GM18907 (cell line): ENCODE measurements at regions not wholly inside any gene's neighbourhood (a gene's known extent, or its start where the extent isn't known, plus 50 kb on each side); places are given as distances from the start of the nearest gene placed in this dataset.
A peak's percentile ranks its signal among the peaks of the same experiment; 100 is the strongest.
"Not testable (repeated sequence)": the region's sequence is repeated elsewhere in the genome, so short reads cannot be mapped to it uniquely, and the experiment has no call there.

ENCODE experiments used
- ATAC-seq: cut with Tn5 transposase; IDR thresholded peaks from one replicate; pipeline ENCODE4 v1.9.1; 2021; ENCODE audit warnings: mild to moderate bottlenecking, moderate library complexity; ENCODE audit not compliant: unreplicated experiment

DNA sequence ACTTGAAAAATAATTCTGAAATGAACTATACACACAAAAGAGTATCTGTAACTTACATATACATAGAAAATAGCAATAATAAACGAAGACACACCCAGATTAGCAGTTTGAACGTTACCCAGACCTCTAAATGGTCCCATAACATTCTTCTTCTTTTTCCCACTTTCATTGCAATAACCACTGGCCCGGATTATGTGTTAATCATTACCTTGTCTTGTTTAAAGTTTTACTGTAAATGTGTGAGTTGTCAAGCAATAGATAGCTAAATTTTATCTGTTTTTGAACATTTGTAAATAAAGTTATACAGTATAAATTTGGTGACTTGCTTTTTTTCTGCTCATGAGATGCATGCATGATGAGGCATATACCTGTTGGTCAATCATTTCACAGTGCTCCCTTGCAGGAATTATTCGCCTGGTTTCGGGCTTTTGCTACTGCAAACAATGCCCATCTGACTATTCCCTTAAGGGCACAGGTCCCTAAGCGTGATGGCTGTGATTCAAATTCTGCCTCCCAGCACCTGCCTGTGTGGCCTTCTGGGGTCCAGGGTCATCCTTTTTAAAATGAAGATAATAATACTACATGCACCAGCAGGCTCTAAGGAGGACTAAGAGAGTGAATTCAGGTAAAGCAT lies 66.1 kb downstream of the GADD45G start:
- no peak for ATAC-seq

DNA sequence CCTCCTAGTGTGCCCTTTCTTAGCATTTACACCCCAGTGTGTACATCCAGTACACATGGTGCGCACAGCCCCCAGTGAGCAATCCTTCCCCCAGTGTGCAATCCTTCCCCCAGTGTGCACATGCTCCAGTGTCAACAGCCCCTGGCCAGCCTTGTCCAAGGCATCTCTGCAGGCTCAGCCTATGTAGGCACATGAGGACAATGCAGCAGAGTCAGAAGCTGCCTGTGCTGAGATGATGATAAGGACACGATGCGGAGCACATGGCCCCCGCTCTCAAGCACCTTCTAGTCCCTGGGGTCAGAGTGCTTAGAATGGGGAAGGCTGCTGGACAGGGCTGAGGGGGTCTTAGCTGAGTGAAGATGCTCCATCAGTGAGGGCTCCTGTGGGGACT lies 69.8 kb downstream of the GADD45G start:
- no peak for ATAC-seq

DNA sequence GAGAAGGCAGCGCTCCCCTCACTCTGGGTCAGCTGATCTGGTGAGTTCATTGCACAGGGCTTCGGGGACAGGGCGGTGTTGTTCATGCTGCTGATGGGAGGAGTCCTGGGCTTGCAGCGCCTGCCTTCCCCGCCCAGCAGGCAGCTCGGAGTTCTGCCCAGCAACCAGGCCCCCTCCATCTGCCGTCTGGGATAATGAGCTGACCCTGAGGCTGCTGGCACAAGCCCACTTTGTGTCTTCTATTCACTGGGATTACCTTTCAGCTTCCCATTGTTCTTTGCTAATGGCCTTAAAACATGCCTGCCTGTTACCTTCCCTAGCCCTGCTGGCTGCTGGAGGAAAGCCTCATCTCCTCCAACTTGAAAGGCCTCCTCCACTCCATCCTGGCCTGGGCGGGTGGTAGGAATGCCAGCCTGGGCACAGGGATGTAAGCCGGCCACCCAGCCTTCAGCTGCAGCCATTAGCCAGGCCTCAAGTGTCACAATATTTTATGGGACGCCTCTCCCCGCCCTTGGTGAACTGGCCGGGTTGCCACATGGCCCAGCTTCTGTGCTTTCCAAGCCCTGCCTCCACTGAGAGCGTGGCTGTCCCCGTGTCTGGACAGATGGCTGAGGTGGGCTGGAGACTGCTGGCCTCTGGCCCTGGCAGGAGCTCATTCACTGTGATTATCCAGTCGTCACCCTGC lies 70.4 kb downstream of the GADD45G start:
- ATAC-seq = no peak

DNA sequence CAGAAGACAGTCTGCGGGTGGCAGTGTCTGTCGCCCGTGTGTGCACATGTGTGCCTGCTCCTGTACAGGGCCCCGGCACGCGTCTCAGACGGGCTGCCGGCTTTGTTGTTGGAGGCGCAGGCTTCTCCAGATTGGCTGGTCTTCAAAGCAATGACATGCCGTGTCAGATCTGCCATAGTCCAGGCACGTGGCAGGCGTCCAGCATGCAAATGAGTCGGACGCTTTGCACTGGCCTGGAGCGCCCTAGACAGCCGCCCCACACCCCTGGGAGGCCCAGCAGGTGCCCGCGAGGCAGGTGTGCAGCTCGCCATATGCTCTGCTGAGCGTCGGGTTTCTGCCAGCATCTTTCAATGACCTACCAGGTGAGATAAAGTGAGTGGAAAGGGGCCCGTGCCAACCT lies 71.5 kb downstream of the GADD45G start:
- ATAC-seq = no peak

DNA sequence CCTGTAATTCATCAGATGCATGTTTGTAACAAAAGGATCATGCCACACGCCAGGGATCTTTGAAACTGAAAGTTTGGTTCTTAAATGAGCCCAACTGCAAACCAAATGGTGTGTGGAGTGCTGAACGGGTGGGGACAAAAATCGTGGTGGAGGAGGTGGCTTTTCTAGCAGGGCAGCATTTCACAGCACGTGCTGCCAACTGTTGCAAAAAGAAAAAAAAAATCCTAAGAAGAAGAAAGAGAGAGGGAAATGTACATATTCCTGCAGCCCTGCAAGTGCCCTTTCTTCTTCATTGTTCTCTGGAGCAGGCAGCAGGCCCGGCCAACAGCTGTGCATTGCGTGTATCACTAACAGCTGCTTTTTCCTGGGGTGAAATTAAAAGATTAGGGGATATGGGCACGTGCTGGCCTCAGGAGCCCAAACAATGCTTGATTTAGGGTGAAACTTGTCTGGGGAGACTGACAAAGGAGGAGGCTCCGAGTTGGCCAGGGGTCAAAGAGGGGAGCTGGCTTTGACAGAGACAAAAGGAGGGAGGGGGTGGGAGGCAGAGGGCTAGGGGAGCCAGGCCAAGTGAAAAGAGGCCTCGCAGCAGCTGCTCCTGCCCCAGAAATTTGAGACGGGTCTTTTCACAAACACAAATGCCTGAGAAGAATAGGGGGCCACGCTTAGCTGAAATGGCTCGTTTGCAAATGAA lies 73.0 kb downstream of the GADD45G start:
- ATAC-seq = no peak

DNA sequence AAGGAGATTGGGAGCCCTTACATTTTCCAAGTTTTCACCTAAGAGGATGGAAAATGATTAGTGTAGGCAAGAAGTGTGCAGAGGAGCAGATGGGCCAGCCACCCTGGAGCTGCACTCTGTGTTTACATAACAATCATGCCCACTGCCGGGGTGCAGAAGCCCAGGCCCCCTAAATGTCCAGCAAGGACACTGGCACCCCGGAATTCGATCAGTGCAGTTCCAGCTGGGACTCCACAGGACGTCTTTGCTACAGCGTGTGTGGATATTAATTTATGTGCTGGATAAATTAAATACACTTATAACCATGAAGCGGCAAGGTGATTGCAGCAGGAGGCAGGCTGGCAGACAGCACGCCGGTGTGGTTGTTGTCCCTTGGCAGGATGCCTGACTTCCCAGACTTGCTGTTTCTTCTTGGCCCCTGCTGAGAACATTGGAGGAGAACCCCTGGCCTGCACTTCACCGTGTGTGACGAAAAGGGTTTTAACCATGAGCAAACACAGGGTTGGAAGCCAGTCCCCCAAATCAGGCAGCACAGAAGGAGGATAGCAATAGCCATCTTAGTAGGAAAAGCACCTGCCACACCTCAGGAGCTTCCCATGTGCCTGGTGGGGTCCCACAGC lies 73.7 kb downstream of the GADD45G start:
- ATAC-seq = no peak

DNA sequence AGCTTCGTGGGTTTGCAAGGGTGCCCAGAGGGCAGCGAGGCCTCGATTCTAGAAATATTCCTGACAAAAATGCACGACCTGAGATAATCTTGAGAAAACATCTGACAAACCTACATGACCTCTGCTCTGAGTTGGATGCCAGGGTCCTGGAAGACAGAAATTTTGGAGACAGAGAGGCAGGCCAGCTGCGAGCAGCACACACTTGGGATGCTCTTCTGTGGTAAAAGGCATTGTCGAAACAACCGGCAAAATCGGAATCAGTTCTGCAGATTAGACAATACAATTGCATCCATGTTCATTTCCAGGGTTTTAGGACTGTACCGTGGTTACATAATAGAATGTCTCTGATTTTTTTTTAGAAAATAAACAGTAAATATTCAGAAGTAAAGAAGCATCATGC lies 74.2 kb downstream of the GADD45G start:
- no peak for ATAC-seq

DNA sequence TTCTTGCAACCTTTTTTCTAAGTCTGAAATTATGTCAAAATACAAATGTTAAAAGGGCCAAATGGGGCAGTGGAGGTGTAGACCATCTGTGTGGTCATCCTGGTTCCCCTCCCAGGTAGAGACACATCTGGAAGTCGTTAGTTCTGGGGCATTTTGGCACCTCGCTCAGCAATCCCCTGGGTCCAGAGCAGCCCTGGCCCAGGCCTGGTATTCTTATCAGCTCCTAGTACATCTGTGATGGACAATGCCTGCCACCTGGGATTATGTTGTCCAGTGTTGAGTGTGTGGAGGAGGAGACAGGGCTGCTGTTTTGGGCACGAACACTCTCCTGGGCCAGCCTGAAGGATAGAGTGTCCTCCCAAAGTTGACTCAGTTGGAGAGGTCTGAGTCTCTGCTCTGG lies 74.8 kb downstream of the GADD45G start:
- no peak for ATAC-seq

DNA sequence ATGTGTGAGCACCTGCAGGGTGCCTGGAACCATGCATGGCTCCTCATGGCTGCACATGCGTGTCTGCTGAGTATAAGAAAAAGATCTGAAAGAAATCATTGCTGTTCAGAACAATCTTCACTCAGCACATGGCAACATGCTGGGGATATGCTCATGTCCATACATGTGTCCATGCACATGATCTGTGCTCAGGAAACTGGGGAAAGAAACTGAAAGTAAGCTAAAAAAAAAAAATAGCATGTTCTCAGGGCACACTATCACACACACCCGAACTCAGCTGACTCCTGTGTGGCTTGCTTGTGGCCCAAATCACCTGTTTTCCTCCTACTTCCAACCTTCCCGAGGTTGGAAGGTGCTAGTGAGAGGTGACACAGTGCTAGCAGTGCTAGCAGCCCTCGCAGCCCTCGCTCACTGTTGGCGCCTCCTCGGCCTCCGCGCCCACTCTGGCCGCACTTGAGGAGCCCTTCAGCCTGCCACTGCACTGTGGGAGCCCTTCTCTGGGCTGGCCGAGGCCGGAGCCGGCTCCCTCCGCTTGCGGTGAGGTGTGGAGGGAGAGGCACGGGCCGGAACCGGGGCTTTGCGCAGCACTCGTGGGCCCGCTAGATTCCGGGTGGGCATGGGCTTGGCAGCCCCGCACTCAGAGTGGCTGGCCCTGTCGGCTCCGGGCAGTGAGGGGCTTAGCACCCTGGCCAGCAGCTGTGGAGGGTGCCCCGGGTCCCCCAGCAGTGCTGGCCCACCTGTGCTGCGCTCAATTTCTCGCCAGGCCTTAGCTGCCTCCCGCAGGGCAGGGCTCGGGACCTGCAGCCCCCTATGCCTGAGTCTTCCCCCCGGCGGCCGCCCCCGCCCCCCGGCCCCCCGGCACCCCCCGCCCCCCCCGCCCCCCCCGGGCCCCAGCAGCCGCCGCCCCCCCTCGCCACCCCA lies 76.0 kb downstream of the GADD45G start:
- no peak for ATAC-seq

DNA sequence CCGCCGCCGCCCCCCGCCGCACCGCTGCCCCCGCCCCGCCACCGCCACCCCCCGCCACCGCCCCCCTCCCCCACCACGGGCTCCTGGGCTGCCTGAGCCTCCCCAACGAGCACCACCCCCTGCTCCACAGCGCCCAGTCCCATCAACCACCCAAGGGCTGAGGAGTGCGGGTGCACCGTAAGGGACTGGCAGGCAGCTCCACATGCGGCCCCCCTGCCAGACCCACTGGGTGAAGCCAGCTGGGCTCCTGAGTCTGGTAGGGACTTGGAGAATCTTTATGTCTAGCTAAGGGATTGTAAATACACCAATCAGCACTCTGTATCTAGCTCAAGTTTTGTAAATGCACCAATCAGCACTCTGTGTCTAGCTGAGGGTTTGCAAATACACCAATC lies 76.7 kb downstream of the GADD45G start:
- not testable (repeated sequence) for ATAC-seq

DNA sequence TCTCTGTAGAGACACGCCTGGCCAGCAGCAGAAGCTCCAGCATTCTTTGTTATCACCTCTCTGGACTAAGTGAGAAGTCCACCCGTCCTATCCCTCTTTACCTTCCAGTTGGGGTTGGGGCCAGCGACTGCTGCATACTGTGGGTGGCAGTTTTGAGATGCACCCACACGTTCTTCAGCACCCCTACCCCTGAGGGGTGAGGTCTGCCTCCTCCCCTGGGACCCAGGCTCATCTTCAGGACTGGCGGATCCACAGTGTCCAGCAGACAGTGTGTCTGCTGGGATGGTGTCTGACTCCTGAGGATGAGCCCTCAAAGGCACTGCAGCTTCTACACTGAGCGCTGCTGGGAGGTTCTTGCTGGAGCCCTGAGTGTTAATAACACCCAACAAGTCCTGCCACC lies 78.8 kb downstream of the GADD45G start:
- ATAC-seq = no peak

DNA sequence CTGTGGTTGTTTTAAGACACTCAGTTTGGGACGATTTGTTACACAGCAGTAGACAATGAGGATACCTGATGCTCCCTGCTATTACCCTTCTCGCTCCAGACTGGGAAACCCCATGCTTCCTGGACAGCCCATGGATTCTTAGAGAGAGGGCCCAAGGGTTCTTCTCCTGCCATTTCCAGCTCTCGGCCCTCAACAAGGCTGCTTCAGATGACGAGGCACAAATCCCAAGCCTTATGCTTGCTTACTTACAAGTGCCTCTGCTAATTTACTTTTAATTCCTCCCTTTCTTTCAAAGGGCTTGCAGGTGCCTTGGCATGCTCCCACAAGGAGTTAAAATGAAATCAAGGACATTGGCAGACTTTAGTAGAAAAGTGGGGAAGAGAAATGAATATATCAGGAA lies 79.4 kb downstream of the GADD45G start:
- no peak for ATAC-seq

DNA sequence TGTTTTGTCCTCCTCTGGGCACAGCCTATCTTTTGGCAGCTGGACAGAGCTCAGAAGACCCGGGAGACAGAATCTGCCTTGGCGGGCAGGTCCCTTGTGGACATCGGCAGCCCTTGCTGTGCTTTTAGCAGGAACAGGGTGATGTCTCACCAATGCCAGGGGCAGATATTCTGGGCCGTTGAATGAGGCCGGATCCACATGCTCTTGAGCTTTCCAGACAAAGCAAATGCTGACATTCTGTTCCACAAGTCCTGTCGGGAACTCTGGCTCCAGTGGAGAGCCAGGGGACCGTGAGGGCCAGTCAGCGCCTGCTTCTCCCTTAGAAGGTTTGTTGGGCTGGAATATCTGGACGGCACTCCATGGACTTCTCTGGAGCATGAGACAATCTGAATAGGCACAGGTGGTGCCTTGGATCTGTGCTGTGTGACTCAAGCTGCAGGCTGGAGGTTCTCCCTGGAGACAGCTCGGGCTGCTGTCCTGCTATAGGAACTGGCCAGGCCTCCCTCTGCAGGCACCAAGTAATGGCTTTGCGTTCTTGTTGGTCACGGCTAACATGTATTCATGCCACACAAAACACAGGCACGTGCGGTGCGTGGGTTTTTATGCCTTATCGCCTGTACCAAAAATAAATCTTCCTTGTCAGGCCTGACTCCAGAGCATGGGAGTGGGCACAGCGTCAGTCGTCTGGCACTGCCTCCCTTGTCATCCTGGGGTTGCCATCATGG lies 80.3 kb downstream of the GADD45G start:
- no peak for ATAC-seq

DNA sequence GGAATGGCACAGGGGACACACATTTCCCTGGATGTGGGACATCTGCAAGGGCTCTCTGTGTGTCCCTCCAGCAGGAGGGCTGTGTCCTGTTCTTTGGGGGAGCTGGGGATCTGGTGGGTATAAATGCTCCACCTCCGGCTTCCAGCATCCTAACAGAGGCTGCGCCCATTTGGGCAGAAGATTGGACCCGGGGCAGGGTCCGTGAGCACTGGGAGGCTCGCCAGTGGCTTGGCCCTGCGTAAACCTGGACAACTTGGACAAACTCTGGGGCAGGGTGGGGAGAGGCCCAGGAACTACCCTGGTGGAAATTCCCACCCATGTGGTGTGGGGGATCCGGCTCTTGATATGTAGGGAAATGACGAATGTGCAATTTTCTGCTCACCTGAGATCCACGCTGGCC lies 80.9 kb downstream of the GADD45G start:
- no peak for ATAC-seq

DNA sequence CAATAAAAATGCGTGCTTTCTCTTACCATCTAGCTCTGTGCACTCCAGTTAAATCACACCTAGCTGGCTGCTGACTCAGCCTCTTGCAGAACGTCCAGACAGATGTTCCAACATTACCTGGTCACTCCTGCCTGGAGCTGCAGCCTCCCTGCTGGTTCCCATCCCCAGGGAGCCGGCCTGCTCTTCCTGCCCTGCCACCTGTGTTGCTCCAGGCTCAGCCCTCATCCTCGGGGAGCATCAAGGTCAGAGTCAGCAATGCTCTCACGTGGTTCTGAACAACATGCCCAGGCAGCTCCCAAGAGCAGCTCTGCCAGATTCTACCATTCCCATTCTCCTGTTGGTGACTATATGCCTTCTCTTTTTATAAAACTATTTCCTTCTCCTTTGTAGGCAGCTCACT lies 81.3 kb downstream of the GADD45G start:
- ATAC-seq = no peak

DNA sequence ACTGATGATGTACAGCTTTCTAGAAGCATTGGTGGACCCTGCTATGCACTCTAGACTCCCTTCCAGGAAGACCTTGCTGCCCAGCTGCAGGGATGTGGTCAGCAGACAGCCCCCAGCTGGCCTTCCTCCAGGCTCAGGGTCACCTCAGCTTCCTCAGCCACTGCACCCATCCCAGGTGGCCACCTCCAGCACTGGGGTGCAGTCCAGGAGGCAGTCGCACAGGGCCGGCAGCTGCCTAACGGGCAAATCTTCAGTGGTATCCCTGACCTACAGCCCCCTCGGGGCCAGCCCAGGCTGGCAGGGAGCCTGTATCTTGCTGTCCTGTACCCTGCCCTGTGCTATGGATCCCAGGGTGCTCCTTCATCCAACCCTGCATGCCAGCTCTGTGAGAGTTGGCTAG lies 81.8 kb downstream of the GADD45G start:
- ATAC-seq = no peak

DNA sequence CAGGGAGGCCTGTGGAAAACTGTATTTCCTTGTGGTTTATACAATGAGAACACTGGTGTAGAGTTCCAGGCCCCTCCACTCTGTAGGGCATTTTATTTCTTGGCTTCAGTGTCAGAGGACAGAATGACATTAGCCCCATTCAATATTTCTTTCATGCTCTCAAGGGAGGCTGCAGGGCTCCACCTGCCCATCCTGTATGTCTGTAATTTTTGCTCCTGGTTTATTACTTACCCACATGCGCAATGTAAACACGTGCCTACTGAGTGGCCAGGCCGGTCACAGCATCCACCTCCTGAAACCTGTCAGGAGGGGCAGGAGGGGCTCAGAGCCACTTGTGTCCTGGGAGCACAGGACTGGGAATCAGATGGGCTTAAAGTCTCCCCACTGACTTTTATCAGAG lies 82.4 kb downstream of the GADD45G start:
- ATAC-seq = no peak

DNA sequence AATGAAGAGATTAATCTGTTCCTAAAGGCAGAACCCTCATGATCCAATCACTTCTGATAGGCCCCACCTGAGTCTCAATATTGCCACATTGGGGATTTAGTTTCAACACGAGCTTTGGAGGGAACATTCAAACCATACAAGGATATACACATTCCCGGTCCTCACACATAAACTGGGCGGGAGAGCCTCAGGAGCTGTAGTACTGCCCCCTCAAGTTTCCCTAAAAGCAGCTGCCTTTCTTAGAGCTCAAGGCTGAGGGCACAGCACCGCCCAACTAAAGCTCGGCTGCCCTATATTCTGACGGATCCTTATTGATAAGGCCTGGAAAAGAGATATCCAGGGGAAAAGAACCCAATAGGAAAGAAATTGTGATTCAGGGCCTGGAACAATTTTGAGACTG lies 83.0 kb downstream of the GADD45G start:
- no peak for ATAC-seq

DNA sequence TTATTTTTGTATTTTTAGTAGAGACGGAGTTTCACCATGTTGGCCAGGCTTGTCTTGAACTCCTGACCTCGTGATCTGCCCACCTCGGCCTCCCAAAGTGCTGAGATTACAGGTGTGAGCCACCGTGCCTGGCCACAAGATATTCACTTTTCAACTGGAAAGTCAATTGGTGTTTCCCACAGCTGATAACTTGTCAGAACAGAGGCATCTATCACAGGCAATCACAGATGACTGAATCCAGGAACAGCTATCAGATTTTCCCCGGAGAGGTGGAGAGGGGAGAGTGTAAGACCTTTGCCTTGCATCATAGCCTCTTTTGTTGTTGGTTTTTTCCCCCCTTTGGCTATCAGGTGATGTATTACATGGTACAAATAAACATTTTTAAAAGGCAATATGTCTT lies 84.5 kb downstream of the GADD45G start:
- ATAC-seq = not testable (repeated sequence)

DNA sequence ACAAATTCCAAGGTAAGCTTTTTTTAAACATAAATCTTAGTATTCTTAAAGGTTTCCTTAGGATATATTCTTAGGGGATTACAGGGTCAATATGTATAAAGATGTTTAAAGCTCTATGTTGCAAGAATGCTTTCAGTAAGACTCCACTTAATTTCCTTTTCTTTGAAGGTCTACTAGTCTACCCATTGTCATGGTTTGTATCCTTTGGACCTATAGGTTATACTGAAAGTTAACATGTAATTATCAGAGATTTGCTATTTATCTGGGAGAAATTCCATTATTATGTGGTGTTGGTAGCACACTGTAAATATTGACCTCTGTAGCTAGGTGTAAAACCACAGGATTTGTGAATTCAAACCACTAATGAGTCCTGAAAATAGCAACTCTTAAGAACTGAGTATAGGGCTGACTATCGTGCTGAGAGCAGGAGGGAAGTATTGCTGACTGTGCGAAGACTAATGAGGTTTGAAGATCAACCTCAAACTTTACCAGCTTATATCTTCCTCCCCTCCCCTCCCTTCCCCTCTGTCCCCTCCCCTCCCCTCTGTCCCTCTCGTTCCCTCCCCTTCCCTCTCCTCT lies 85.6 kb downstream of the GADD45G start:
- peak; percentile 86 for ATAC-seq
